ENCODE measurements at regions not wholly inside any gene's neighbourhood (a gene's known extent, or its start where the extent isn't known, plus 50 kb on each side); places are given as distances from the start of the nearest gene placed in this dataset.

DNA sequence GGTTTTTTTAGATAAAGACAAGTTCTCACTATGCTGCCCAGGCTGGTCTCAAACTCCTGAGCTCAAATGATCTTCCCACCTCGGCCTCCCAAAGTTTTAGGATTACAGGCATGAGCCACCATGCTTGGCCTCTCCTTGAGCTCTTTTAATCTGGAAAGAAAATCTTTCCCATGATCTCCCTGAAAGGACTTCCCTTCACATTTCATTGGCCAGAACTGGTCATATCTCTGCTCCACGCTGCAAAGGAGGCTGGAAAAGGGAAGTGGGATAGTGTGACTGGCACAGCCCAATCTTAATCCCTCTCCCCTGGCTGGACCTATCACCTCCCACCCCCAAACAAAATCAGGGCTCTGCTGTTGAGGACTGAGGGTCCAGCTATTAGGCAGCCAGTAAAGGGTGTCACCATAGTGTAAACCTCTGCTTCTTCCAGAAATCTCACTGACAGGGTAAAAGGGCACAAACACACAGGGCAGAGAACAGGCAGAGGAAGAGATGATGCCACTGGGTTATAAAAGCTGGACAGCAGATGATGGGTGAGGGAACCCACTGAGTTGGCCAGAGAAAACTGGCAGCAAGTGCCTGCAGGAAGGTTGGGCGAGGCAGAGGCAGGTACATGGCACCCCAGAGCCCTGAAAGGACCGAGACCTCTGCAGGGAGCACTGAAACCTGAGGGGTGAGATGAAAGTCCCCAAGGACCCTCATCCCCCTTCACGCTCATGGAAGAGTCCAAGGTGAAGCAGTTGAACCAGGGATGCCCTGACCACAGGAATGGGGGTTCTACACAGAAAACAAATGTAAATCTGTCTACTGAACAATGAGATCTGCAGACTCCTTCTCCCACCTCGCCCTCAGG is 83.1 kb upstream of the PTPN1 start:
- DNase-seq (ENCODE audit: low read depth) = no peak

DNA sequence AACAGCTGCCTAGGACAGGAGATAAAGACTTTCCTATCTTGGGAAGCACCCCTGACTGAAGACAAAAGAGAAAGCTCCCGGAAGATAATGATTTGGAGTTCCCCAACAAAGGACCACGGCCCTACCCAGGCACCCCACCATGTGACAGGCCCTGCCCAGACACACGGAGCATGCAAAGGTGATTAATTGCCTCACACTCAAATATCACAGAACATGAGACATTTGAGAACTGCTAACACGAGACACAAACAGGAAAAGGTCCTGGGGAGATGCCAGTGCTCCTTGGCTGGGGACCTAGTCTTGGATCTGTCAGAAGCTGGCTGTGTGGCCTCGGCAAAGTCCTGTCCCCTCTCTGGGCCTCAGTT is 82.5 kb upstream of the PTPN1 start:
- DNase-seq (ENCODE audit: low read depth) = peak; percentile 56

DNA sequence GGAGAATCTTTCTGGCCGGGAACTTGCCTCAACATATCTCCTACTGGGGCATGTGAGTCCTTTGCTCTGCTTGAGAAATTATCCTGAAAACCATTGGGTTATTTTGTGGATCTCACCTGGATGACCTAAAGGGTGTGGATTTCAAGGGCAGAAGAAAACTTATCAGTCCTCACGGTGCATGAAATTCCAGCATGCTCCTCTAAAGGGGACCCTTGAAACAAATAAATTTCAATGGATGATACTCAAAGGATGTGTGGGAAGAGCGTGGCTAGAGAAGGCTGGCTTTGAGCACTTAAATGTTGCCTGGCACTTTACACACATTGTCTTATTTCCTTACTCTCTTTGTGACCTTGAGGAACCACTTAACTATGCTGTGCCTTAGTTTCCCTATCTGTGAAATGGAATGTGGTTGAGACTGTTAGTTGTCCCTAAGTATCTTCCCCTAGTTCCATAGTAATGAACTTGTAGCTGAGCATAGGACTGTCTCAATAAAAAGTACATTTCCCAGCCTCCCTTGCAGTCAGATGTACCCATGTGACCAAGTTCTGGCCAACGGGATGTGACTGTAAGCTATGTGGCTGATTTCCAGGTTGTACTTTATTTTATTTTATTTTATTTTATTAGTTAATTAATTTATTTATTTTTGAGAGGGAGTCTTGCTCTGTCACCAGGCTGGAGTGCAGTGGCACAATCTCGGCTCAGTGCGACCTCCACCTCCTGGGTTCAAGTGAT is 81.9 kb upstream of the PTPN1 start:
- no peak for DNase-seq (ENCODE audit: low read depth)

DNA sequence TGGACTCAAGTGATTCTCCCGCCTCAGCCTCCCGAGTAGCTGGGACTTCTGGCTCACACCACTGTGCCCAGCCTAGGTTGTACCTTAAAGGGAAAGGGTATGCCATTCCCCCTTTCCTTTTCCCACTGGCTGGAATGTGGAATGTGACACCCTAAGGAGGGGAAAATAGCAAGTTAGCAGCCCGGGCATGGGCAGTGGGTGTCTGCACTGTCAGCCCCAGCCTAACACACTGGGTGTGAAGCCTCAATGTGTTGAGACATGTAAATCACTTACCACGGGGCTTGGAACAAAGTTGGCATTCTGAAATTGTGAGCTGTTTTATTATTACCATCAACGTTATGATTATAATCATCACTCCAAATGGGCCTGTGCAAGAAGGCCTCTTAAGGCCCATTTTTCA is 80.8 kb upstream of the PTPN1 start:
- no peak for DNase-seq (ENCODE audit: low read depth)

DNA sequence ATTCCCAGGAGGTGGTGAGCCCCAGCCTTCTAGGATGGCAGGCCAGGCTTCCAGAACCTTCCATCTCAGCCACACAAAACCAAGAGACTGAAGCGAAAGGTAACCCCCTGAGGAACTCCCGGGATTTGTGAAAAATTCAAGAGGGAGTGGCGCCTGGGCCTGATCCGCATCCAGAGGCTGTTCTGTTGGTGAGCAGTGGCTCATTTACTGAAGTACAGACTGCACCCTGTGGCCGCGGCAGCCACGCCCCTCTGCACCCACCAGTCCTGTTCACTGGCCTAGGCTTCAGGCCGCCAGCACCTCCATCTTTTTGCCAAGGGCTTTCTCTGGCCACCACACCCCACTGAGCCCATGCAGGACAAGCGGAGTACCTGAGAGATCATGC is 79.1 kb upstream of the PTPN1 start:
- no peak for DNase-seq (ENCODE audit: low read depth)

DNA sequence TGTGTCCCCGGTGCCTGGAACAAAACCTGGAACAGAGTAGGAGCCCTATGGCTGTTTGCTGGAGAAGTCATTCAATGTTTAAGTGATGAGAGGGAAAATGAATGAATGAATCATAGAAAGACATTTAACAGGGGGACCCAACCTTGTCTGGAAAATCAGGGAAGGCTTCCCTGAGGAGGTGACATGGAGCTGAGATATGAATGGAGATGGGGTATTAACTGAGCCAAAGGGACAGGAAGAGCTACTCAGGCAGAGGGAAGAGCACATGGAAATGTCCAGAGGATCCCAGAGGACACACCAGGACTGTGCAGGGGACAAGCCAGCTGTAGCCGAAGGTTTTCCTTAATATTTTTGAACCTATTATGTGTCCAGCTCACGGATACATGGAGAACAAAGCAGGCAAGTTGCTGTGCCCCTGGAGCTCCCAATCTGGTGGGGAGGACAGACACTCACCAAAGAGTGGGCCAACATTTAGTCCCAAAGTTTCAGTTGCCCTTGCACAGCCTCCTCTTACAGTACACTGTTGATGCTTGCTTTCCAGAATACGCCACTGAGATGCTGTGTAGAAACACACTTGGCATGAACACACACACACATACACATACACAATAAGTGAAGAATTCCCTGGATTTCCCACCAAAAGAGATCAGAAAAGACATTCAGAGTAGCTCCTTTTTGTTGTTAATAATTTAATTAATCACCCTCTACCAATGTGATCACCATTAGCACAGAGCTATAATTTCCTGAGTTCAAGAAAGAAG is 77.0 kb upstream of the PTPN1 start:
- no peak for DNase-seq (ENCODE audit: low read depth)

DNA sequence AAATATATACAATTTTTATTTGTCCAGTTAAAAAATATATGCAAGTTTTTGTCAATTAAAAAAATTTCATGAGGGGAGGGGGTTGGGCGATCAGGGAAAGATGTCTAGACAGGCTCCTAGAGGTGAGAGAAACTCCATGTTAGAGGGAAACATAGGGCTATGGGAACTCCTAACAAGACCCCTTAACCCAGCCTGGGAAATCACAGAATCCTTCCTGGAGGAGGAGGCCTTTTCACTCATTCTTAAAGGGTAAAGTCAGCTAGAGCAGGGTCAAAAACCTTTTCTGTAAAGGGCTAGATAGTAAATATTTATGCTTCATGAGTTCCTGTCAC is 75.9 kb upstream of the PTPN1 start:
- no peak for DNase-seq (ENCODE audit: low read depth)

DNA sequence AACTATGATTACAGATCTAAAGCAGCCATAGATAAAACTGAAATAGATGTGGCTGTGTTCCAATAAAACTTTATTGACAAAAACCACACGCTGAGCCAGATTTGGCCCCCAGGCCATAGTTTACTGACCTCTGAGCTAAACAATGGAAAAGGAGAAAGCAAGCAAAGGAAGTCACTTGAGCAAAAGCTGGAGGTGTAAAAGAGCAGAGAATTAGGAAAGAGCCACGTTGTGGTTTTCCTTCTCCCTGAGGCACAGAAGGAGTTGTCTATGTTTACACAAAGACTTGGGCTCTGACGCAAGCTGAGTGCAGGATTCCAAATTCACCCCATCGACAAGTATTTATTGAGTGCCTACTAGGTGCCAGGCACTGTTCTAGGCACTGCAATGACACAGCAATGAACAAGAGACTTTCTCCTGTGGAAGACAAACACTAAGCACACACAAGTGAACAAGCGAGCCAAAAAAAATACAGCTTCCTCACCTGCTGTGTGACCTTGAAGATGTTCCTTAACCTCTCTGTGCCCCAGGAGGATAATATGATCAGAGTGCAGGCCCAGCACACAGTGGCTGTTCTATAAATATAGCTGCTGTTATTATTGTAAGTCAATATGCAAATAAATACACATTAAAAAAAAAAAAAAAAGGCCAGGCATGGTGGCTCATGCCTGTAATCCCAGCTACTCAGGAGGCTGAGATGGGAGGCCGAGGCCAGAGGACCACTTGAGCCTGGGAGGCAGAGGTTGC is 75.4 kb upstream of the PTPN1 start:
- peak; percentile 90 for DNase-seq (ENCODE audit: low read depth)

DNA sequence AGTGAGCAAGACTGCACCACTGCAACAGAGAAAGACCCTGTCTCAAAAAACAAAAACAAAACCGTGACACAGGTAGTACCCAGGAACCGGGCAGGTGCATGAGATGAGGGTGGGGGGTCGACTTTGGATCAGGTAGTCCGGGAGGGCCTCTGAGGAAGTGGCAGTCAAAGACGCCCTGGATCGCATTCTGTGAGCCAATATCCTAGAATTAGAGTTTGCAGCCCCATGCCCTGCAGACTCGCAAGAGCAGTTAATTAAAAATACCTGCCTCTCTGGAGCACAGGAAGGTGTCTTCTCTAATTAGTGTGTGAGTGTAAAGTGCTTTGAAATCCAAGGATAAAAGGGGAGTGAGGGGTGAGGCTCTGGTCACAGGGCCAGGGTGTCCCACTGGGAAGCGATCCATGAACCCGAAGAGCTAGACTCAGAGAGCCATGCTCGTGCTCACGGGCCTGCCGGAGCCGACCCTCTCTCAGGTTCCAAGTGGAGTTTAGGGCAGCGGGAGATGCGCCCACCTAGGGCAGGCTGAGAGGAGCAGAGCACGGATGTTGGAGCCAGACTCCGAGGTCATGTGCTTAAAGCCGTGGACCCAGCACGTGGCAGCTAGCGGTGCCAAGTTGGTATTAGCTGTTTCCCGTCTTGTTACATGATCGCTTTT is 74.7 kb upstream of the PTPN1 start:
- no peak for DNase-seq (ENCODE audit: low read depth)

DNA sequence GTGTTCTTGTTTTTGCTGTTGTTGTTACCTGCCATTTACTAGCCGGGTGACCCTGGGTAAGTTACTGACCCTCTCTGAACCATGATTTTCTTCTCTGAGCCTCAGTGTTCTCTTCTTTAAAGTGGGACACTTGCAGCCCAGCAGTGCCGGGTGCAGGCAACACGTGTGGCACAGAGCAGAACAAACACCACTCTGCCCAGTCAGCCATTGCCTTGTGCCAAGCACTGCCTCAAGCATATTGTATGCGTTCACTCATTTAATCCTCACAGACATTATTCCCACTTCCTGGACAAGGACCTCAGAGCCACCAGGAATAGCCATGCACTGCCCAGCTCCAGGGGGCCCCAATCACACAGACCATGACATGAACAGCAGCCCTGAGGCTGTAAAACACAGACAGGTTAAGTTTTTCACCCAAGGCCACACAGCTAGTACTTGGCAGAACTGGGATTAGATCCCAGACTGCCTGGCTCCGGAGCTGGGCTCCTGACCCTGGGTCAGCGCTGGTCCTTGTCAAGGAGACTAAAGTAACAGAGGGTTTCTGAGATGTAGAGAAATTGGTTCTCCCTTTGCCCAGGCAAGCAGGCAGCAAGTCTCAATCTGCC is 74.0 kb upstream of the PTPN1 start:
- no peak for DNase-seq (ENCODE audit: low read depth)

DNA sequence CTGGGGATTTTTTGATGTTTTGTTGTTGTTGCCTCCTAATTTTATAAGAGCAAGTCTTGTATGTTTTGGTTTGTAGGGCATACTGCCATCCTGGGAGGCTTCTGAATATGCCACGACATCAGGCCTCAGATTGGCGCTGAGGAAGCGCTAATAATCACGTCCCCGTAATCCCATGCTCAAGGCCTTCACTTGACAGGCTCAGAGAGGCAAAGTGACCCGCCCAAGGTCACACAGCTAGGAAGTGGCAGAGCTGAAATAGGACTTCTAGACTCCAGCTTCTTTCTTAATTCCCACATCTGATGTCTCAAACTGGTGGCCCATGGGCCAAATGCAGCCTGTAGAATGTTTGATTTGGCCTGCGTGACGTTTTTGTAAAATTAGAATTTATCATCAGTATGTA is 73.5 kb upstream of the PTPN1 start:
- DNase-seq (ENCODE audit: low read depth) = no peak

DNA sequence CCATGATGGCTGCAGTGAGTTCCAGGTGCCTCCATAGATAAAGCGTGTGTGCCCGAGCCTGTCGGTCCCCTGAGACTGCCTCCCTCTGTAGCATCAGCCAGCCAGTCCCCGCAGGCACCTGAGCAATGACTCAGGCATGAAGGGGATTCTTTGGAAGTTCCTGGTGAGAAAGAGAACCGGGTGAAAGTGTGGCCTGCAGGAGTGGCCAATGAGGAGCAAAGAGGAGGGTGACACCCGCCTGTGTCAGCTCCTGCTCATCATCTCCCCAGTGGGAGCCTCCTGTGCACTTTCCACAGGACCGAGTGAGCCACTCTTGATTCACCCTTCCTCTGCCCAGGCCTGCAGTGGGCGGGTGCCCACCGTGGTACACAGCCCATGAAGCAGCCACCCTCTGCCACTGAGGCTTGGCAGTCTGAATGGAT is 71.2 kb upstream of the PTPN1 start:
- peak; percentile 57 for DNase-seq (ENCODE audit: low read depth)

DNA sequence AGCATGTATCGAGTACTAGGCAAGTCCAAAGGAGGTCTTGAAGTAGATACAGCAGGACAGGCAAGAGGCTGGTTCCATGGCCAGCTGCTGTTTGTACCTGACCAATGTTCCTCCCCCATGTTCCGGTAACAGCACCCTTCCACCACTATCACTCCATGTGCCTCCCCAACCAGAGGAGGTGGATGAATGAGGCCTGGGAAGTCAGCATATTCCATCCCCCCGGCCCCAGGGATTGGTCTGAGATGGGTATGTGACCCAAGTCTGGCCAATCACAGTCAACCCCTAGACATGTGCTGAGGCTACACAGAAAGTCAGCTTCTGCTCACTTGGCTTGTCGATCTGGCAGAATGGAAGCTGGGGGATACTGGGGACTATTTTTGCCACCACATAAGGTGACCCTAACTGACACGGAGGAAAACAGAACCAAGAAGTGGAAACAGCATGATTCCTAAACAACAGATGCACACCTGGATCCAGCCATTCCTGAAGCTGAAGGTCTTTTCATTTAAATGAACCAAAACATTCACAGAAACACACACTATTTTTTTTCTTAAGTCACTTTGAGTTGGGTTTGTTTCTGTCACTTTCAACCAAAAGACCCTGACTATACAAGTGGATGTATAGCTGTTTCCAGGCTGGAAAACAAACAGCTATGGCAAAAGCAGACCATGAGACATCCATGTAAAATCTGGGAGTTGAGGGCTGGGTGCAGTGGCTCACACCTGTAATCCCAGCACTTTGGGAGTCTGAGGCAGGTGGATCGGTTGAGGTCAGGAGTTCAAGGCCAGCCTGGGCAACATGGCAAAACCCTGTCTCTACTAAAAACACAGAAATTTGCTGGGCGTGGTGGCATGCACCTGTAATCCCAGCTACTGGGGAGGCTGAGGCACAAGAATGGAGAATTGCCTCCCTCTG is 70.4 kb upstream of the PTPN1 start:
- no peak for DNase-seq (ENCODE audit: low read depth)

DNA sequence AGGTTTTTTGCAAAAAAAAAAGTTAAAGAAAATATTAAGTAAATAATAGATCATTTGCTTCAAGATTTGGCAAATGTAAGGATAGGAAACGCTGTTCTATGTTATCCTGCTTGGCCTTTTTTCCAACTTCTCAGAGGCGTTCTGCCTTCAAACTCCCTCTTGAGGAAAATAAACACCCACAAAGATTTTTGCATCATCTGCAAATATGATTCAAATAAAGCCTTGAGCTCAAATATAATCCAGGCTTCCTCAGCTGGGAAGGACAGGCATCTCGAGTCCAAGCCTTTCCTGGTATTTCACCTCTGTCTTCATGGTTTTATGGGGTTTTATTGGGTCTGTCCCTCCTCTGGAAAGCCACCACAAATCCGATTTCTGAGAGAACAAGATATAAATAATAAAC is 67.7 kb upstream of the PTPN1 start:
- no peak for DNase-seq (ENCODE audit: low read depth)

DNA sequence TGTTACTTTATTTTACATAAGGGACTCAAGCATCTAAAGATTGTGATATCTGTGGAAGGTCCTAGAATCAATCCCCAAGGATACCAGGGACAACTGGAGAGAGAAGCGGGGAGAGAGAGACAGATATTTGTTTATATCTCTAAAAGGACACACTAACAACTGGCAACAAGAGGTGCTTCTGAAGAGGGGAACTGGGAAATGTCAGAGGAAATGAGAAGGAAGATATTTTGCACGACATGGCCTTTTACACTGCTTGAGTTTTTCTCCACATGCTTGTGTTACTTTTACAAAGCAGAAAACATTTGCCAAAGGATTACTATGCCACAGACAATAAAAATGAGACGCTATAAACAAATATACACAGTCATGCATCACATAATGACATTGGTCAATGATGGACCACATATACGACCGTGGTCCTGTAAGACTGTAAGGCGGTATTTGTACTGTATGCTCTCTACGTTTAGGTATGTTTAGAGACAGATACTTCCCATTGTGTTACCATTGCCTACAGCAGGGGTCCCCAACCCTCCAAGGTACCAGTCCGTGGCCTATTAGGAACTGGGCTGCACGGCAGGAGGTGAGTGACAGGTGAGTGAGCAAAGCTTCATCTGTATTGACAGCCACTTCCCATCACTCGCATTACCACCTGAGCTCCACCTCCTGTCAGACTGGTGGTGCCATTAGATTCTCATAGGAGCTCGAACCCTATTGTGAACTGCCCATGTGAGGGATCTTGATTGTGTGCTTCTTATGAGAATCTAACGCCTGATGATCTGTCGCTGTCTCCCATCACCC is 64.6 kb upstream of the PTPN1 start:
- DNase-seq (ENCODE audit: low read depth) = no peak

DNA sequence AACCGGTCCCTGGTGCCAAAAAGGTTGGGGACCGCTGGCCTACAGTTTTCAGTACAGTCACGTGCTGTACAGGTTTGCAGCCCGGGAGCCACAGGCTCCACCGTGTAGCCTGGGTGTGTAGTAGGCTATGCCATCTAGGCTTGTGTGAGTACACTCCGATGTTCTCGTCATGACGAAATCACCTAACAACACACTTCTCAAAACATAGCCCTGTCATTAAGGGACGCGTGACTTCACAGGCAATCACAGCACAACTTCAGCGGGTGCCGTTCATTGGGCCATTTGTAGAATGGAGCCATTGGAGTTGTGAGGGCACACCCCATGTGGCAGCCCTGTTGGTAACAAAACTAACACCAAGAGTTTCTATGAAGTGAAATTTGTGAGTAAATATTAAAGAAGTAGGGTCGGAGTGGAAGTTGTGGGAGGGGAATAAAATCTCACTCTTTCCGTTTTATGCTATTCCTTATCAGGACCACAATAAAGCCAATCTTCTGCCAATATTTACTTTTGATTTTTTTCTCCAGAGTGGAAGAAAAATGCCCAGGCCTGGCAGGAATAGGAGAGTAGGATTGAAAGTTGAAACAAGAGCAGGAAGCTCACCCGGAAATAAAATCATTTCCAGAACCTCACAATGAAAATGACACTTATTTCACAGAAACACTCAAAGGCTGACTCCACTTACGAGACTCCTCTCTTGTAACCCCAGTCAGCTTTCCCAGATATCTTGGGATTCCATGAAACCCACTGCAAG is 63.7 kb upstream of the PTPN1 start:
- no peak for DNase-seq (ENCODE audit: low read depth)

DNA sequence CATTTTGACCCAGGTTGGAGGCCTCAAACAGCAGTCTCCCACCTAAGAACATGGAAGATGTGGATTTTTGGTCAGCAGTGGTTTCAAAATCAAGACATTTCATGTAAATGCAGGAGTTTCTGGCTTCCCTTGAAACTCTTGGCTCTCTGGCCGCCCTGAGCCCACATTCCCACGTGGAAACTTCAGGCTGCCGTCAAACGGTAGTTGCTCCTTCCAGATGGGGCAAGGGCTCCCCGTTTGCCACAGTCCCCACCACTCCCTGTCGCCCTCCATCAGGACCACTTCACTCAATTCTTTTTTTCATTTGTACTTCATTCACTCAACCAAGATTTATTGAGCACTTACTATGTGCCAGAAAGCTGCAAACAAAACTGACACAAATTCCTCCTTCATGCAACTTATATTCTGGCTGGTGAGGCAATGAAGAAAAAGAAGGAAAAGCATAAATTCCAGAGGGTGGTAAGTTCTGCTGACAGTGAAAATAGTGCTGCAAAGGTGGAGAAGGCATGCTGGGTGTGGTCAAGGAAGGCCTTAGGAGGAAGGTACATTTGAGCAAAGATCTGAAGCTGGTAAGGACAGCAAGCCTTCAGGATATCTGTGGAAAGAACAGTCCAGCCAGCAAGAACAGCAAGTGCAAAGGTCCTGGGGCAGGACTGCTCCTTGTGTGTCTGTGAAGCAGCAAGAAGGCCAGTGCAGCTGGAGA is 62.9 kb upstream of the PTPN1 start:
- DNase-seq (ENCODE audit: low read depth) = no peak

DNA sequence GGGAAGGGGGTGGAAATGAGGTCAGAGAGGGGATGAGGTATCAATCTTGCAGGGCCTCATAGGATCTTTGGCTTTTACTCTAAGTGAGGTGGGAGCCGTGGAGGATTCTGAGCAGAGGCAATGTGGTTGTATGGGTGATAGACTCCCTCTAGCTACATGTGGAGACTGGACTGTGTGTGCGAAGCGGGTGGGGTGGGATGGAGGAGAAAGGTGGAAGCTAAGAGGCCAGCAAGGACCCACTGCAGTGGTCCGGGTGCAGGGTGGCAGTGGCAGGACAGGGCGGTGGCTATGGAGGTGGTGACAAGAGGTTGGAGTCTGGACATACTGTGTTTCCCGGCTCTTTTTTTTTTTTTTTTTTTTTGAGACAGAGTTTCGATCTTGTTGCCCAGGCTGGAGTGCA is 62.4 kb upstream of the PTPN1 start:
- DNase-seq (ENCODE audit: low read depth) = no peak
